ENCODE measurements at regions not wholly inside any gene's neighbourhood (a gene's known extent, or its start where the extent isn't known, plus 50 kb on each side); places are given as distances from the start of the nearest gene placed in this dataset.

- Histone ChIP-seq H3K4me3 (no peak overlapping the region), H3K36me3 (no peaks in the 10 kb centered on the region), H3K27ac (no peak overlapping the region), H3K4me1 (no peaks in the 10 kb centered on the region), H3K27me3 (no peaks in the 10 kb centered on the region), H3K9me3 (no peaks in the 10 kb centered on the region)
- TF ChIP-seq, protein P1, sequence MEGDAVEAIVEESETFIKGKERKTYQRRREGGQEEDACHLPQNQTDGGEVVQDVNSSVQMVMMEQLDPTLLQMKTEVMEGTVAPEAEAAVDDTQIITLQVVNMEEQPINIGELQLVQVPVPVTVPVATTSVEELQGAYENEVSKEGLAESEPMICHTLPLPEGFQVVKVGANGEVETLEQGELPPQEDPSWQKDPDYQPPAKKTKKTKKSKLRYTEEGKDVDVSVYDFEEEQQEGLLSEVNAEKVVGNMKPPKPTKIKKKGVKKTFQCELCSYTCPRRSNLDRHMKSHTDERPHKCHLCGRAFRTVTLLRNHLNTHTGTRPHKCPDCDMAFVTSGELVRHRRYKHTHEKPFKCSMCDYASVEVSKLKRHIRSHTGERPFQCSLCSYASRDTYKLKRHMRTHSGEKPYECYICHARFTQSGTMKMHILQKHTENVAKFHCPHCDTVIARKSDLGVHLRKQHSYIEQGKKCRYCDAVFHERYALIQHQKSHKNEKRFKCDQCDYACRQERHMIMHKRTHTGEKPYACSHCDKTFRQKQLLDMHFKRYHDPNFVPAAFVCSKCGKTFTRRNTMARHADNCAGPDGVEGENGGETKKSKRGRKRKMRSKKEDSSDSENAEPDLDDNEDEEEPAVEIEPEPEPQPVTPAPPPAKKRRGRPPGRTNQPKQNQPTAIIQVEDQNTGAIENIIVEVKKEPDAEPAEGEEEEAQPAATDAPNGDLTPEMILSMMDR (IDR thresholded peaks at IDR 0.05), result no peak
- TF ChIP-seq POLR2AphosphoS5 (IDR thresholded peaks at IDR 0.05), result no peak
- TF ChIP-seq POLR2A (IDR thresholded peaks at IDR 0.05), result no peak
- ATAC-seq, result no peak
- WGBS, 2 donors (ENCODE audit: low coverage in 1 of 2), result 74 to 84% methylated on average over 3 of the region's 3 CpGs
These were observed 306.8 kb downstream of the RFC3 start for GRCh38 chr13:34124666-34125306.

DNA sequence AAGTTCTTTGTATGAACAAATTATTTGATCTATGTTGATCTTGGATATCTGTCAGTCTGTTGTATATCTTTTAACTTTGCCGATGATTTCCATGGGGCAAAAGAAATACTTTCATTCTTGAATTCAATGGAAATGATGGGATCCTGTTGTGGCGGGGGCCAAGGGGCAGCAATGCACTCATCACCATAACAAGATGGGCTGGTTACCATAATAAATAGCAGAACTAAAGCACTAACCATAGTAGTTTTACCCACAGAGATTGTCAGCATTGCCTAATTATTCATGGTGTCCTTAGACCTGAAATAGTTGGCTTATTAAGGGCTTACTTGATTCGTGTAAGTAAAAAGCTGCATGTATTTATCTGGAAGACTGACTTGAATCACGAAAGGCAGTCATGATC lies 309.6 kb downstream of the RFC3 start:
- 79 to 94% methylated on average over 2 to 4 of the region's 4 CpGs for WGBS, 2 donors (ENCODE audit: low coverage in 1 of 2)
- H3K9me3 ChIP-seq, result no peaks in the 10 kb centered on the region
- H3K36me3 ChIP-seq, result no peaks in the 10 kb centered on the region
- TF ChIP-seq EP300 (IDR thresholded peaks at IDR 0.05) (no peak), POLR2A (IDR thresholded peaks at IDR 0.05) (no peak)
- no peaks in the 10 kb centered on the region for H3K4me1 ChIP-seq
- H3K27me3 ChIP-seq, result no peaks in the 10 kb centered on the region
- no peak overlapping the region for H3K27ac ChIP-seq
- no peak overlapping the region for H3K4me3 ChIP-seq
- ATAC-seq, result no peak

DNA sequence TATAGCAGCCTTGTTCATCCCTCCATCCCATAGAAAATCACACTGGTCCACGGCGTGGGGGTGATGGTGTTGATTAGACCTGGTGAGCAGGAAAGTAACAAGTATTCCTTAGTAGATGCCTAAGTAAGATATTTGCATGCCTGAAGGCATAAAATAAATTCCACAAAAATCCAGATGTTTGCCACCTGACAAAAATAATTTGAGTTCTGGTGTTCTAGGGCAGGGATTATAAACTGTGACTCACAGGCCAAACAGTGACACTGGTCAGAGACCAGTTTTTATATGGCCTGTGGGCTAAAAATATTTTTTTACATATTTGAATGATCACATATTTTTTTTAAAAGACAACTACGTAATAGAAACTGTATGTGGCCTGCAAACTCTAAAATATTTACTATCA lies 310.7 kb downstream of the RFC3 start:
- H3K27me3 ChIP-seq, result no peaks in the 10 kb centered on the region
- 90 to 100% methylated on average over 1 to 3 of the region's 3 CpGs for WGBS, 2 donors (ENCODE audit: low coverage in 1 of 2)
- no peaks in the 10 kb centered on the region for H3K9me3 ChIP-seq
- no peak overlapping the region for H3K27ac ChIP-seq
- TF ChIP-seq EP300 (IDR thresholded peaks at IDR 0.05) (no peak), POLR2A (IDR thresholded peaks at IDR 0.05) (no peak), POLR2AphosphoS5 (IDR thresholded peaks at IDR 0.05) (no peak)
- TF ChIP-seq, protein P1 (IDR thresholded peaks at IDR 0.05), result no peak
- no peaks in the 10 kb centered on the region for H3K4me1 ChIP-seq
- H3K36me3 ChIP-seq, result no peaks in the 10 kb centered on the region
- no peak overlapping the region for H3K4me3 ChIP-seq
- no peak for ATAC-seq

GRCh38 chr13:34129436-34129835 lies 311.5 kb downstream of the RFC3 start:
- no peak overlapping the region for H3K4me3 ChIP-seq
- TF ChIP-seq EP300 (IDR thresholded peaks at IDR 0.05), result no peak
- TF ChIP-seq, protein P1 (IDR thresholded peaks at IDR 0.05), result no peak
- H3K27ac ChIP-seq, result no peak overlapping the region
- ATAC-seq, result no peak
- no peaks in the 10 kb centered on the region for H3K36me3 ChIP-seq
- no peaks in the 10 kb centered on the region for H3K9me3 ChIP-seq
- no peaks in the 10 kb centered on the region for H3K27me3 ChIP-seq
- H3K4me1 ChIP-seq, result no peaks in the 10 kb centered on the region

DNA sequence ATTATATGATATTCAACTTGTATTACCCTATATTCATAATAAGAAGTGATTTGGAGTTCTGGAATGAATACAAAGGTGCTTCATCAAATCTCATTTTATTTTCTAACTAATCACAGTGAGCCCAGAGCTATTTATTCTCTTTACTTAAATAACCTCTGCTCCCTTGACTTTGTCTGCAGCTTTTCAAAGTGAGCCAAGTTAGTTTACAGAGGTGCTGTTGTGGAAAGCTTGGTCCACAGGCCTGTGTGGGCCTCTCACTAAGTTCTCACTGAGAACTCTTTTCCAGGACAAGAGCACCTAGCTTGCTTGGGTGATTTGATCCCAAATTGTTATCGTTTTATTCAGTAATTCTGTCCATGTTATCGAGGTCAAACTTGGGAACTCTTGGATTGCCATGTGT lies 319.3 kb downstream of the RFC3 start:
- Histone ChIP-seq H3K36me3 (no peaks in the 10 kb centered on the region), H3K4me1 (no peaks in the 10 kb centered on the region), H3K9me3 (peaks cover 0 to 9% (median 0%) of the 10 kb centered on the region in 3 donors), H3K27ac (no peak overlapping the region), H3K4me3 (no peak overlapping the region), H3K27me3 (no peaks in the 10 kb centered on the region)
- no peak for ATAC-seq
- 100% methylated on average over 2 of the region's 2 CpGs for WGBS, 2 donors (ENCODE audit: low coverage in 1 of 2)
- TF ChIP-seq EP300 (IDR thresholded peaks at IDR 0.05) (no peak), POLR2A (IDR thresholded peaks at IDR 0.05) (no peak), POLR2AphosphoS5 (IDR thresholded peaks at IDR 0.05) (no peak)
- TF ChIP-seq, protein P1 (IDR thresholded peaks at IDR 0.05), result no peak

All from gastroesophageal sphincter (tissue), 4 donors.